Bone marrow (tissue), 2 donors: ENCODE measurements at regions not wholly inside any gene's neighbourhood (a gene's known extent, or its start where the extent isn't known, plus 50 kb on each side); places are given as distances from the start of the nearest gene placed in this dataset.

Experiments used
- DNase-seq, 2 donors: peaks; one replicate each; lab custom pipeline; 2025; lab: John Stamatoyannopoulos, UW

DNA sequence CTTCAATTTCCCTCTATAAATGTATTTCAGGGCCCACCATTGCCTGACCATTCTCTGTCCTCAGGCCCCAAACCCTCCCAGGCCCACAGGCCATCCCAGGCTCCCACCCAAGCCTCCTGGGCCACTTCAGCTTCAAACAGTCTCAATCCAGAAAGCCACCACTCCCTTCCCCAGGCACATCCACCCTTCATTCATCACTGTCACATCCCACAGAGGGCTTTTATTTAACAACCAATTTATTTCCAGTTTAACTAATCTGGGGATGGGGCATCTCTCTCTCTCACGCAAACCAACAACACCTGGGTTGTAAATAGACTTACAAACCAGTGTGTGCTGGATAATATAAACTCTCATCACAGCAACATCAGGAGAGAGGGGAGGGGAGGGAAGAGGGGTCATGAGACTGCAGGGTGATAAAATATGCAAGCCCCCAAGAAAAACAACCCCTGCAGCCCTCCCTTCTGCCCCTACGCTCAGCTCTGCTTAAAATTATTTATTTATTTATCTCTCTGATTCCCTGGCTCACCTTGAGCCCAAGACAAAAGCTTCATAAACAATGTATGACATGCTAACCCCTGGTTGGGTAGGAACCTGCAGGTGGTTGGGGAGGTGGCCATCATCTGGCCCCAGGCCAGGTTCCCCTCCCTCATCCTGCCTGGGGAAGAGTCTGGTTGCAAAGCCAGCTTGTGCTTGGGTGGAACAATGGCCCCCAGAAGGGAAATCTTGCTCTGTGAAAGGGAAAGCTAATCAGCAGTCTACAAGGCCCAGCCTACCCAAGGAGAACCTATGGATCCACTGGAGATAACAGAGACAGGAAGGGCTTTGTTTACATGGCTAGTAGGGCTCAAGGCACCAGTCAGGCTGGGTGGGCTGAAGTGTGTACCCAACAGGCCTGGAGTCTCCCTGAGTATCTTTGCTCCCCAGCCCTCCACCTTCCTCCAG, 359.2 kb downstream of the BUD13 start:
- no peak for DNase-seq

DNA sequence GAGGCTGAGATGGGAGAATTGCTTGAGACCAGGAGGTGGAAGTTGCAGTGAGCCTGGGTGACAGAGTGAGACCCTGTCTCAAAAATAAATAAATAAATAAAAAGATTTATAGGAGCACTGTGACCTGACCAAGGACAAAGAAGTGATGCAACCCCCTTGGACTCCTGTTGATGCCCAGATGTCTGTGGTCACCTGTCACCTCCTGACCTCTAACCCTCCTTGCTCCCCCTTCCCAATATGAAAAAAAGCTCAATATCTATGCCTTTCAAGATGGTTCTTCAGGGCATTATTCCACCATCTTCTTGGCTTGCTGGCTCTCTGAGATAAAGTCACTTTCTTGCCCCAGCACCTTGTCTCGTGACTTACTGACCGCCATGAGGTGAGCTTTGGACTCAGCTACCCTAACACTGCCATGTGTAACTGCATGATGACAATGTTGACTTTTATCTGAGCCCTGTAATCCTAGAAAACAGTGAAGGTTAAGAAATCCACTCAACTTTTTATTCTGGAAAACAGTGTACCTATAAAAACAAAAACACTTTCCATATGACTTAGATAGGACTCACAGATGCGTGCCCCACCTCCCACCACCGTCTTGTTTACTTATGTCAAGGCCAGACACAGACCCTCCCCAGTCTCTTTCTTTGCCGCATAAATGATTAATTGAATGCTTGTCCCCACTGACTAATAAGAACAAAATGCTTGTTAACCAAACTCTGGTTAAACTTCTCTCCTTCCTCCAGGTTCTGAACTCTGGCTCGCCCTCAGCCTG, 360.5 kb downstream of the BUD13 start:
- no peak for DNase-seq

DNA sequence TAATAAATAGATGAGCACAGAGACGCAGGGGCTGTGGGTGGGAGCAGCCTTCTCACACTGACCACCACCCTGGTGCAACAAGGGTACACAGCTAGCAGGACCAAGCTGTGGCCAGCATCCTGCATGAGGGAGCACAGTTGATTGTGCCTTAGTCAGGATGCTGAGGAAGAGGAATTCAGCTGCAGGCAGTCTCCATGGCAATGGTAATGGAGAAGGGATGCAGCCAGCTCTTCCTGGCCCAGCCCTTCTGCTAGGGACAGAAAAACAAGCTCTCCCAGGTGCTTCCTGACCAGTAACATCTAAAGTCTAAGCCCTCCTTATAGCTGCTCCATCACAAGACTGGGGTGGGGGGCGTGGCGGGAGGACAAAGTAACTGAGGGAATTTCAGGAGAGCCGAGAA, 363.5 kb downstream of the BUD13 start:
- DNase-seq, result no peak

DNA sequence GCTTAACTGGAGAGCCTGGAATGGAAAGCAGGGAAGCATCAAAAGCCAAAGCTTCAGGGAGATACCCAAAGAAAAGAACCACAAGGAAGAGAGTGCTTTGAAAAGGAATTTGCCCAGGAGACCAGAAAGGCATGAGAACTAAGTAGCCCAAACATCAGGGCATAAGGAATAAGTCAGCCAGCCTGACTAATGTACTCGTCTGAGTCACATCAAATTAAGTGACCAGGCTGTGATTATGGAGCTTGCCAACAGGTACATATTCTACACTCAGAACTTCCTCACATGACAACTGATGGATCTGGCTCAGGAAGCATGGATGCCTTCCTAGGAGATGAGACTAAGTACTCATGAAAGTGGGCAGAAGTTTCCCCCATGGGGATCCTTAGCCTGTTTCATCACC, 366.7 kb downstream of the BUD13 start:
- DNase-seq, result no peak

DNA sequence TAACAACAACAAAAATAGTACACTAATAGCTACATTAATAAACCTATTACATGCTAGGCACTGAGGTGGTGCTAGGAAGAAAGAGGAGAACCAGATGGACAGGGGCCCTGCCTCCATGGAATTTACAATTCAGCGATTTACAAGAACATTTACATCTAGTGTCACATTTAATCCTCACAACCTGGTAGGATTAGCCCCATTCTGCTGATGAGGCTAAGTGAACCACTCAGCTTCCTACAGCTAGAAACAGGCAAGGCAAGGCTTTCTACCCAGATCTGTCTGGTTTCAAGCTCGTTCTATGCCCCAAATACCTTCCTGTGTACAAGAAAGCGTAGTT, 368.4 kb downstream of the BUD13 start:
- no peak for DNase-seq

DNA sequence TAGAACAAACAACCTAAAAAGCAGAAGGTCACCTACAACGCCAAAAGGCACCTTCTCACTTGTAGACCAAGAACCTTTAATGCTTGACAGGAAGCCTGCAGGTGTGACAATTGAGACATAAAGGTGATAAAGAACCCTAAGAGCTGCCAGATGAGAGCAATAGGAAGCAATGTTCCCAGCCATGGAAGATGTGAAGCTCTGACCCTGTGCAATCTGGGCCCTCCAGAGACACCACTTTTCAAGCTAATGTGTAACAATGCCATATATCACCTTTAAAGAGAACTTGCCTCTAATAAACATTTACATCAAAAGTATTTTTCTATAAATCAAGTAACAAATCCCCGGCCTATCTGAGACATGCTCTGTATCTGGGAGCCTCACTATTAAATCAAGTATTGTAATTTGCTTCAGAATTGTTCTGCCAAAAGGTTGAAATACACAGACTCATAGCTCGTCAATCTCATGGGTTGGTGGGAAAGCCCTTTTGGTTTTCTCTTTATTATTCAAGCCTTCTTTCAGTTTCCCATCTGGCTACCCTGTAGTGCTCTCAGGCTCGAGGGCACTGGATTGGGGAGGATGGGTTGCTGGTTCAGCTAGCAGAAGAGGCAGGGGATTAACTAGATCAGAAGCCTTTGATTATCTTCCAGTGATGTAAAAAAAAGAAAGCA, 368.9 kb downstream of the BUD13 start:
- no peak for DNase-seq

DNA sequence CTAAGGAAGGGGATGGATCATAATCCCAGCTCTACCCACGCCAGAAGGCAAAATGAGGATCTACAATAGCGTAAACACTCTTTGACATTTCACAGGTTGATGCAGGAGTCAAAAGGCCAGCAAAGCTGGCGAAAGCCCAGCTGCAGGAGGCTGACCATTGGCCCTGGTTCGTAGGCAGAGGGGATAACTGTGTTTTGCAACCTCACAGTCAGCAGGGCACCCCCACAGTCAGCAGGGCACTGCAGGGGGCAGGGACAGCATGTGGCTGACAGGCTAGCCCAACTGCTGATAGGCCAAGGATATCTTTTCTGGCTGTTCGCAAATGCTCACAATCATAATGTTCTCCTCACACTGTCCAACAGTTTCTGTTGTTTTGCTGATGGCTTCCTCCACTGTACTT, 372.7 kb downstream of the BUD13 start:
- no peak for DNase-seq

DNA sequence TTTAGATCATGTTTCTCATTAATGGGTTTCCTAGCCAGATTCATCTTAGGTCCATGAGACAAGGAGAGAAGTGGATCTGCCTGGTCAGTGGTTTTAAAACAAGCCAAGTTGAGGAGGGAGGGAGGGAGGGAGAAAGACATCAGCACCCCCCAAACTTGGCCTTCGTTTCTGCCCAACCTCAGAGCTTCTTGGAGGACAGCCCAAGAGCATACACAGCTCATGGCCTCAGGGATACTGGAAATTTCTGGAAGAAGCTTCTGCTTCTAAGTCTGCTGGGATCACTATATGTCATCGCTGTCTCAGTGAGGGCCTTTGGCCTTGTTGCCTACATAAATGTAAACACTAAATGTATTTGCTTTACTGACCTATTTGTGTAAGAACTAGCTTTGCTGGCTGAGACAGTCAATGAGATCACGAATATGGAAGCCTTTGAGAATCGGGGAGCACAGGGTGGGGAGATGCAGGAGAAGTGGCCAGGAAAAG, 375.1 kb downstream of the BUD13 start:
- no peak for DNase-seq

DNA sequence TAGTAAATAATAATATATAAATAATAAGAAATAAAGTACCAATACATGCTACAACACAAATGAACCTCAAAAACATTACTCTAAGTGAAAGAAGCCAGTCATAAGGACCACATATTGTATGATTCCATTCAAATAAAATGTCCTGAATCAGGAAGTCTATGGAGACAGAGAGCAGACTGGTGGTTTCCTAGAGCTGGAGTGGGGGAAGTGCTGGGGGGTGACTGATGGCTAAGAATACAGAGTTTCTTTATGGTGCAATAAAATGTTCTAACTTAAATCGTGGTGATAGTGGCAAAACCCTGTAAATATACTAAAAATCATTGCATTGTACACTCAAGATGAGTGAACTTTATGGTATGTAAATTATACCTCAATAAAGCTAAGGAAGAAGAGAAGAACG, 376.5 kb downstream of the BUD13 start:
- DNase-seq, result no peak

DNA sequence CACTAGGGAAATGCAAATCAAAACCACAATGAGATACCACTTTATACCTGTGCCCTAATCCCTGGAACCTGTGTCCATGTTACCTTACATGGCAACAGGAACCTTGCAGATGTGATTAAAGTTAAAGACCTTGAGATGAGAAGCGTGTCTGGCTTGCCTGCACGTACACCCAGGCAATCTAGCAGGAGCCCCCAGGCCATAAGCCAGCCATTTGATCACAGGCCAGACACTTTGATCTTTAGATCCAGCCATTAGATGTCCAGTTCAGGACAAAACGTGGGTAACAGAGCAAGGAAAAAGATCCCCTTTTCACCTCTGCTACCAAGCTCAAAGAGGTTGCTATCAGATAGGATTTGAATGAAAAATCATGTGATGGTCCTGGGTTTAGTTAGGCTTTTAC, 378.8 kb downstream of the BUD13 start:
- no peak for DNase-seq

DNA sequence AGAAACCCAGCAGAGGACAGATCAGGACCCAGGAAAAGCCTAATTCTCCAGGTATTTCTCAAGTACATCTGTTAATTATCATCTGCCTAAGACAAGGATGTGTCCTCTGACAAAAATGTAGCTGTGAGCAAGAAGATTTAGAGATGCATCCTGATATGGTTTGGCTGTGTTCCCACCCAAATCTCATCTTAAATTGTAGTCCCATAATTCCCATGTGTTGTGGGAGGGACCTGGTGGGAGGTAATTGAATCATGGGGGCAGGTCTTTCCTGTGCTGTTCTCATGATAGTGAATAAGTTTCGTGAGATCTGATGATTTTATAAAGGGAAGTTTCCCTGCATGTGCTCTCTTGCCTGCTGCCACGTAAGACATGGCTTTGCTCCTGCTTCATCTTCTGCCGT, 381.8 kb downstream of the BUD13 start:
- DNase-seq, result no peak

DNA sequence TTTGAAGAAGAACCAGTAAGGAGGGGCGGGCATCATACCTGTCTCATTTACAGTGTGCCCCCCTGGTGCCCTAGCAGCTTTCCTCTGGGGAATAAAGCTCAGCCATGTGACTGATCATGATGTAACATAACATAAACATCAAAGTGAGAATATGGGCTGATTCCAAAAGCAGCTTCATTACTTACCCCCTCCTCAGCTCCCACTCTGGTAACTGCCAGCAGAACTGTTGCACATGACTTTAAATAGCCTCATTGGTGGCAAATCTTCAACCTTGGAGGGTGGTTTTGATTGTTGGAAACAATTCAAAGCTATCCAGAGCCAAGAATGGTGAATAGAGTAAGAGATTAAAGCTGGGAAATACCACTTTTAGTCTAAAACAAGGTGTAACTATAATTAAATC, 384.6 kb downstream of the BUD13 start:
- no peak for DNase-seq

DNA sequence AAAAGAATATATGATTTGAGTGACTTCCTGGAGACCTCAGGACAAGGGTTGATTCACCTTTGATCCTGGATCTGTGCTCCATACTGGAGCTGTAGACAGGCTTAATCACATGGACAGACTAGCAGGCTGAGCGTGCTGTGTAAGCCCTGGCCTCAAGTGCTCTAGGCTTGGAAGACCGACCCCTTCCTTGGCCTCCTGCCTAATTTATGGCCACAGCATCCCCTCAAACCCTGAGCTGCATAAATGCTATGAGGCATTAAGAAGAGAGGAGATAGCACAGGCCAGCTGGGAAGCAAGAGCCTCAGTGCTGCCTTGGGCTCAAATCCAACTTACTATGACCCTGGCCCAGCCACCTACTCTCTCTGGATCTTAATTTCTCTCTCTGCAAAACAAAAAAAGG, 385.1 kb downstream of the BUD13 start:
- no peak for DNase-seq

DNA sequence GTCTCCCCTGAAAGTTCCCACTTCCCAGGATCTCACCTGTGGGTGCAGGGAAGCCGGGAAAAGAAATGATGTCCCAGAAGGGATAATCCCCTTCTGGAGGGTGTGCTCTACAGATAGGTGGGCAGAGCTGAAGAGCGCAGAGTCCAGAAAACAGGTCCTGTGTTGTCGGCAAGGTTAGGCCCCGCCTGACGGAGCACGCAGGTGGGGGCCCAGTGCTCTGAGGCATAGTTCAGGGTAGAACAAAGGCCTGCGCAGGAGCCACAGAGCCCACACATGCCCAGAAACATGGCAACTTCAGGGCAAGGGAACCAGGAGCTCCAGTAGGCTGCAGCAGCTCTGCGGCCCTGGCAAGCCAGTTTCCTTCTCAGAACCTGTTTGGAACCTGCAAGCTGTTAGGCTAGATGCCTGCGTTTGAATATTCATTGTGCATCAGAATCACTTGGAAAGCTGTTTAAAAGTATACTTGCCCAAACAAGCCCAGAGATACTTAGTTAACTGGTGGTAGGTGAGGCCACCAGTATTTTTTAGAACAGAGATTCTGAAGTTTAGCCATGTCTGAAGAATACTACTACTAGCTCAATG, 386.6 kb downstream of the BUD13 start:
- DNase-seq, result no peak

DNA sequence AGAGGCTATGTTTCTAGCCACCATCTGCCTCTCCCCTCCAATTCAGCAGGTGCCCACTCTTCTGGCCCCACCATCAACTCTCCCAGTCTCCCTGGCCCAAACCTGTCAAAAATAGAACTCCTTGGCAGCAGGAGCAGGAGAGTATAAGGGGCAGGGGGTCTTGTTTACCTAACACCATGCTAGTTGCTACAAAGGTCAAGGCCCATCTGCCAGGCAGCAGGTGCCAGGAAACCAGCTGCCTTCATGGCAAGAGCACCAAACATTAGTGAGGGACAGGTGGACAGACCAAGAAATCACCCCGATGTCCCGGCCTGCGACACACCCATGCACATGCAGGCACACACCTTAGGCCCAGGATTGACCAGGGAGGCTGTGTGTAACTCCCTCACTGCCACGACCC, 387.9 kb downstream of the BUD13 start:
- no peak for DNase-seq

DNA sequence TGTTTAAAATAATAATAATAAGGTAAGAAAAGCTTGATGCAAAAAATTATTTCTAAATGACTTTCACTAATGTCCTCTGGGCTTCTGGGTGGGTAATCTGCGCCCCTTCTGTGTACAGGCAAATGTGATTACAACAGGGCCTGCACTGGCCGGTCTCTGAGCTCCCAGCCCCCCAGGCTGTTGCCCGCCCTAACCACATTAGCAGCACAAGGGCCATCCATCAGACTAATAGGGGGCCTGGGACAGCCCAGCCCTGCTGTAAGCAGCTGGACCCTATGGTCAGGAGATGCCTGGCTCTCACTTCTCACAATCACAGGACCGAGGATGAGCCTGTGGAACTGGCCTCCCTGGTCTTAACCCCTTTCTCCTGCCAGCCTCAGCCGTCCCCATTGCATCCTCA, 388.4 kb downstream of the BUD13 start:
- DNase-seq, result no peak

DNA sequence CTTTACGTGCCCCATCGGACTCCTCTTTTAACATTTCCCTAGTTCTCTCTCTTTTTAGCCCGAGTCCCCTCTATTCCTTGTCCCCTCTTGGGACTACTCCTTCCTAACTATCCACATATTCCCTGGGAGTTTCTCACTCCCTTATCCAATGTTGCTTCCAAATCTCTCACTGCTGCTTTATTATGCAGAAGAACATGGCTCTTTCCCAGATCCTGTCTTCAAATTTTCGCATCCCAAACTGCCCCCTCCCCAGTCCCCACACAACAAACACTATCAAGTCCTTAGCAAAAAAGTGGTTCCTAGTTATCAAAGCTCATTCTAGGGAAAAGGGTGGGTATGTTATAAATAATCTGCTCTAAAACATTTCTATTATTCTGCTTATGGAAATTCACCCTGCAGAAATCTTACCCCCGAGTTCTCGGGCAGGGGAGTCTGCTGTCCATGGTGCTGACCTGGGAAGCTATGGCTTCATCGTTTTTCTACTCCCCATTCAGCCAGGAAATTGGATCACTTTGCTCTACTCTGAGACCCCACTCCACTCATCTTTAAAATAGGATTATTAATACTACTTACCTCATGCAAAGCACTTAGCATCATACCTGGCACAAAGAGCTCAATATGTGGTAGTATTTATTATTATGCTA, 393.5 kb downstream of the BUD13 start:
- DNase-seq, result no peak

DNA sequence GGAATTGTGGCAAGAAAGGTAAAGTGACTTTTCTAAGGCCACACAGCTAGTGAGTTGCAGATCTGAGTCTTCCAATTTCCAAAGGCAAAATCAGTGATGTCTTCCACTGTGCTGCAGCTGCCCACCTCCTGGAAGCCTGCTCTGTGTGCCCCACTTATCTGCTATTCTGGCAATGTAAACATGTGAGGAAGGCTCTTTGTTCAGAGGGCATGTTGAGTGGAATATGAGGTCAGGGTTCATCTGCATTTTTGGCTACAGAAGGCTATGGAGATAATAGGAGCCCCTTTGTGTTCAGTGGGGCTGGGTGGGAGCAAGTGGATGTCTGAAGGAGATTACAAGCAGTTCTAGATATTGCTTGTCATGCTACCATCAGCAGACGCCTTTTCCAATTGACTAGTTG, 396.2 kb downstream of the BUD13 start:
- DNase-seq, result no peak

DNA sequence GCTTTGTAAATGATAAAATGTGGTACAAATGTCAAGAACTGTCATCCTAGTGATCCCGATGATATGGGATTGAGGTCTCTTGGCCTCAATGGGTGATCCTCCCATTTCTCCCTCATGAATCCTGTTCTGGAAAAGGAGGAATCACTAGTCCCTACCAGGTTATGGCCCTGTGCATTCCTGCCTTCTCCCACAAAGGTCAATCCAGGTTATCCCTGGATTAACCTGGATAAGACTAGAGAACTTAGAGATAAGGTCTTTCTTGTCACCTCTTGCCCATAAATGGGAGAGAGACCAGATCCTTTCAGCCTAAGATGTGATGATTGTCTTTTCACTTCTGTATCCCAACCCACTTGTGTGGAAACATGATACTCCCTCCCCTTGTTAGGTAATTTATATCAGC, 396.7 kb downstream of the BUD13 start:
- no peak for DNase-seq

DNA sequence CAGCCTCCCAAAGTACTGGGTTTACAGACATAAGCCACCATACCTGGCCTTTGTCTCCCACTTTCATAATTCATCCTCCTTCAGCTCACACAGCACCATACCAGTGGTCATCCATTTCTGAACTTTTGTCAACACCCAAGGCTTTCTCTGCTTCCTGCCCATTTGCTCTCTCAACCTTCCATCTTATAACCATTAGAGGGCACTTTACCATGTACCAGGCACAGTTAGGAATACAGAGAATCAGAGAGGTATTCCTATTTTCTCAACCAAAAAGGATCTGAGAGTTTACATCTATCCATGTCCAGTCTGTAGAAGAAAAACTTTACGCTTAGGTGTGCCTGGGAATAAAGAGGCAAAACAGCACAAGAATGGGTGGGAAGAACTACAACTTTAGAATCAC, 397.6 kb downstream of the BUD13 start:
- DNase-seq, result no peak

DNA sequence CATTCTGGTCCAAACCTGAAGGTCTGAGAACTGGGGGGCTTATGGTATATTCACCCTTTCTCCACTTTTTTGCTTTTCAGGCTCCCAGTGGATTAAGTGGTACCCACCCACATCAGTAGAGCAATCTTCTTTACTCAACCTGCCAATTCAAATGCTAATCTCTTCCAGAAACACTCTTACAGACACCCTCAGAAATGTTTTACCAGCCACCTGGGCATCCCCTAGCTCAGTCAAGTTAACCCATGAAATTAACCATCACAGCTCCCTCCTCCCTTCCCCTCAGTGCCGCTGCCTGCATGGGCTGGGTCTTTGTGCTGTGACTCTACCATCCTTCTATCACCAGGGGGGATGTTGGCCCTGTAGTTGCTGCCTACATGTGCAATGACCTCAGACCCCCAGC, 398.7 kb downstream of the BUD13 start:
- DNase-seq, result no peak
